Colonic mucosa (tissue), 4 donors: ENCODE measurements at regions not wholly inside any gene's neighbourhood (a gene's known extent, or its start where the extent isn't known, plus 50 kb on each side); places are given as distances from the start of the nearest gene placed in this dataset.

Experiments
- DNase-seq: peaks from one replicate; pipeline ENCODE4 v3.0.0-alpha.2; 2020
- H3K27ac ChIP-seq: fragments of 200-600 bp; one replicate; pipeline ENCODE4 v1.8.0; 2021
- H3K27me3 ChIP-seq: fragments of 200-600 bp; one replicate; pipeline ENCODE4 v1.8.0; 2021
- H3K36me3 ChIP-seq: fragments of 200-600 bp; one replicate; pipeline ENCODE4 v1.8.0; 2021
- H3K4me1 ChIP-seq: fragments of 200-600 bp; one replicate; pipeline ENCODE4 v1.8.0; 2021; ENCODE audit warnings: mild to moderate bottlenecking
- H3K4me3 ChIP-seq: fragments of 200-600 bp; one replicate; pipeline ENCODE4 v1.8.0; 2021
- H3K9ac ChIP-seq, 2 donors: one replicate each; pipeline ENCODE4 v1.7.0; 2013; ENCODE audit warnings: control low read depth in 2 of 2, low read depth in 2 of 2, low read length in 2 of 2
- H3K9me3 ChIP-seq: fragments of 200-600 bp; one replicate; pipeline ENCODE4 v1.8.0; 2021
- intact Hi-C: fragments of 100-400 bp; cut with DNase I; formaldehyde crosslinking; loops from one replicate; pipeline ENCODE4 v1.14.1; 2022
- TF ChIP-seq, protein P1 (sequence below): fragments of 200-600 bp; IDR thresholded peaks from one replicate; pipeline ENCODE4 v1.8.0; 2022; ENCODE audit warnings: antibody characterized with exemption, mild to moderate bottlenecking
- donor health status: healthy.
- donor health status: DM: no; HTN: no; CAD: no.
- donor health status: DM: no; HTN: no; CAD: no.

DNA sequence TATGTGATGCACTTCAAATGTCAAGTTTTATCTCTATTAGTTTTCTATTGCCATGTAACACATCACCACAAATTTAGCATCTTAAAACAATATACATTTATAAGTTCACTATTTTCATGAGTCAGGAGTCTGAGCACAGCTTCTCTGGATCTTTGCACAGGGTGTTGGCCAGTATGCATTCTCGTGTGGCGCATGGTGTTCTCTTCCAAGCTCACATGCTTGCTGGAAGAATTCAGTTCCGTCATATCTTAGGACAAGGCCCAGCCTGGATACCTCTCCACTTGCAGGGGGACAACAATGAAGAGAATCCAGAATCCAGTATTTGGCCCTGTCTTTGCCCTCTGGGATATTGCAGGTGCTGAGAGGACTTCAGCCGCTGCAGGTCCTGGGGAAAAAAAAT lies 51.0 kb upstream of the ECI2 start:
- TF ChIP-seq, protein P1, sequence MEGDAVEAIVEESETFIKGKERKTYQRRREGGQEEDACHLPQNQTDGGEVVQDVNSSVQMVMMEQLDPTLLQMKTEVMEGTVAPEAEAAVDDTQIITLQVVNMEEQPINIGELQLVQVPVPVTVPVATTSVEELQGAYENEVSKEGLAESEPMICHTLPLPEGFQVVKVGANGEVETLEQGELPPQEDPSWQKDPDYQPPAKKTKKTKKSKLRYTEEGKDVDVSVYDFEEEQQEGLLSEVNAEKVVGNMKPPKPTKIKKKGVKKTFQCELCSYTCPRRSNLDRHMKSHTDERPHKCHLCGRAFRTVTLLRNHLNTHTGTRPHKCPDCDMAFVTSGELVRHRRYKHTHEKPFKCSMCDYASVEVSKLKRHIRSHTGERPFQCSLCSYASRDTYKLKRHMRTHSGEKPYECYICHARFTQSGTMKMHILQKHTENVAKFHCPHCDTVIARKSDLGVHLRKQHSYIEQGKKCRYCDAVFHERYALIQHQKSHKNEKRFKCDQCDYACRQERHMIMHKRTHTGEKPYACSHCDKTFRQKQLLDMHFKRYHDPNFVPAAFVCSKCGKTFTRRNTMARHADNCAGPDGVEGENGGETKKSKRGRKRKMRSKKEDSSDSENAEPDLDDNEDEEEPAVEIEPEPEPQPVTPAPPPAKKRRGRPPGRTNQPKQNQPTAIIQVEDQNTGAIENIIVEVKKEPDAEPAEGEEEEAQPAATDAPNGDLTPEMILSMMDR: no peak
- Histone ChIP-seq H3K27me3 (no peaks in the 10 kb centered on the region), H3K9ac (no peak overlapping the region), H3K36me3 (no peaks in the 10 kb centered on the region), H3K4me1 (no peaks in the 10 kb centered on the region), H3K4me3 (no peak overlapping the region), H3K27ac (no peak overlapping the region), H3K9me3 (no peaks in the 10 kb centered on the region)
- DNase-seq: no peak
- intact Hi-C loops: no loop called here

GRCh38 chr6:4185846-4186245 lies 50.5 kb upstream of the ECI2 start:
- no peaks in the 10 kb centered on the region for H3K36me3 ChIP-seq
- intact Hi-C loops: no loop called here
- no peaks in the 10 kb centered on the region for H3K9me3 ChIP-seq
- H3K27ac ChIP-seq: no peak overlapping the region
- H3K4me3 ChIP-seq: no peak overlapping the region
- H3K27me3 ChIP-seq: no peaks in the 10 kb centered on the region
- TF ChIP-seq, protein P1: no peak
- H3K9ac ChIP-seq: no peak overlapping the region
- H3K4me1 ChIP-seq: no peaks in the 10 kb centered on the region
- DNase-seq: no peak

DNA sequence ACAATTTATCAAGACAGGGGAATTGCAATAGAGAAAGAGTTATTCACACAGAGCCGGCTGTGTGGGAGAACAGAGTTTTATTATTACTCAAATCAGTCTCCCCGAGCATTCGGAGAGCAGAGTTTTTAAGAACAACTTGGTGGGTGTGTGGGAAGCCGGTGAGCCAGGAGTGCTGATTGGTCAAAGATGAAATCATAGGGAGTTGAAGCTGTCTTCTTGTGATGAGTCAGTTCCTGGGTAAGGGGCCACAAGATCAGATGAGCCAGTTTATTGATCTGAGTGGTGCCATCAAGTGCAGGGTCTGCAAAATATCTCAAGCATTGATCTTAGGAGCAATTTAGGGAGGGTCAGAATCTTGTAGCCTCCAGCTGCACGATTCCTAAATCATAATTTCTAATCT lies 50.0 kb upstream of the ECI2 start:
- intact Hi-C loops: no loop called here
- TF ChIP-seq, protein P1: no peak
- H3K9me3 ChIP-seq: no peaks in the 10 kb centered on the region
- no peaks in the 10 kb centered on the region for H3K4me1 ChIP-seq
- H3K27ac ChIP-seq: no peak overlapping the region
- no peaks in the 10 kb centered on the region for H3K27me3 ChIP-seq
- no peaks in the 10 kb centered on the region for H3K36me3 ChIP-seq
- no peak for DNase-seq
- H3K9ac ChIP-seq: no peak overlapping the region
- no peak overlapping the region for H3K4me3 ChIP-seq
